ENCODE measurements at regions not wholly inside any gene's neighbourhood (a gene's known extent, or its start where the extent isn't known, plus 50 kb on each side); places are given as distances from the start of the nearest gene placed in this dataset.

DNA sequence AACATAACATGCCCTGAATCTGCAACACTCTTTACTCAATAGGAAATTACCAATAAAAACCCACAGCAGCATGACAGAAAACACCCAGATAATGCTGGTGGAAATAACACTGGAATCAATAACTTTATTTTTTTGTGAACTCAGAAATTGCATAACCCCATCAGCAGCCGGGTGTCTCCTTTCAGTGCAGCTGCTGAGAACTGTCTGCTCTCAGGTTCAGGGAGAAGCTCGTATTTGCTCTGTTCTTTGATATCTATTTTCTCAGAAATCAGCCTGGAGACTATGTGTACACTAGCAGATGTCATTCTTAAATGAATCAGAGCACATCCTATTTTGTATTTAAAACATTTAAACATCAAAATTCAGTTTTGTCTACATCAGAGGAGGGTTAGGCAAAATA, 506.0 kb downstream of the POM121L12 start:
- DNase-seq = no peak

DNA sequence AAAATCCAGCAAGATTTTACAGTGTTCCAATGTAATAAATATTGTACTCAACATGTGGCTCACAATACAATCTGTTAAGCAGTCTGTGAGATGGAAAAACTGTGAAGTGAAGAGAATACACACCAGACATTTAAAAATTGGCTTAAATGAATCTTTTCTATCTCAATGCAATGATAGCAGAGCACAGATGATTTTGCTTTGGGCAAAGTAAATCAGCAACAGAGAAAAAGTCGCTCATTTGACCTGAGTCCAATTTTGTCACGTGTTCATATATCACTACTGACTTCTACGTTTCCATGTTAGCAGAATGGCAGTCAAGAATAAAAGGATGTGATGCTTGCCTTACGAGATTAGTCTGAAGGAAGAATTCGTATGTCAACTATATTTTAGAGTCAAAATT, 506.7 kb downstream of the POM121L12 start:
- no peak for DNase-seq

Data from NCI-H1417 (cell line).